PC-9 (cell line): ENCODE measurements at regions not wholly inside any gene's neighbourhood (a gene's known extent, or its start where the extent isn't known, plus 50 kb on each side); places are given as distances from the start of the nearest gene placed in this dataset.

Source experiments
- BruUV-seq: library from RNA; stranded (reverse); fragments of 400-500 nt; replicated peaks from 2 replicates; lab custom pipeline; 2021; lab: Mats Ljungman, UMichigan
- CTCF ChIA-PET: fragments of 300-600 bp; sonication (Branson Sonifier 250); formaldehyde crosslinking; loops from one replicate; lab custom pipeline; 2022; ENCODE audit warnings: antibody characterized with exemption; lab: Charles Lee
- POLR2A ChIA-PET: fragments of 300-600 bp; sonication (Branson Sonifier 250); formaldehyde crosslinking; loops from one replicate; lab custom pipeline; 2022; ENCODE audit warnings: antibody characterized with exemption; ENCODE audit not compliant: unreplicated experiment; lab: Charles Lee
- DNase-seq, 2 experiments: peaks; one replicate each; pipeline versions ENCODE4 v3.0.0 to v3.0.0-alpha.2; 2015 to 2022; ENCODE audit warnings: mixed read lengths in 1 of 2
- H2AFZ ChIP-seq: fragments of 200-600 bp; sonication (generic); 2 replicates; pipeline ENCODE4 v1.8.1; 2017; ENCODE audit warnings: antibody characterized with exemption
- H3F3A ChIP-seq: fragments of 200-600 bp; sonication (generic); 2 replicates; pipeline ENCODE4 v1.8.1; 2017; ENCODE audit warnings: antibody characterized with exemption, mild to moderate bottlenecking, low read depth; ENCODE audit not compliant: insufficient read depth
- H3K27ac ChIP-seq: fragments of 200-600 bp; sonication (generic); 2 replicates; pipeline ENCODE4 v1.6.1; 2016; ENCODE audit warnings: mixed run types
- H3K27me3 ChIP-seq: fragments of 200-600 bp; sonication (generic); 2 replicates; pipeline ENCODE4 v1.6.1; 2016; ENCODE audit warnings: low read depth, mixed run types; ENCODE audit not compliant: insufficient read depth
- H3K36me3 ChIP-seq: fragments of 200-600 bp; sonication (generic); 2 replicates; pipeline ENCODE4 v1.6.1; 2016; ENCODE audit warnings: low read depth, mixed run types
- H3K4me1 ChIP-seq: fragments of 200-600 bp; sonication (generic); replicated peaks from 2 replicates; pipeline ENCODE4 v1.6.1; 2016; ENCODE audit warnings: mixed run types; ENCODE audit not compliant: insufficient read depth
- H3K4me2 ChIP-seq: fragments of 200-600 bp; sonication (generic); 2 replicates; pipeline ENCODE4 v1.6.1; 2017; ENCODE audit warnings: mixed run types
- H3K4me3 ChIP-seq: fragments of 200-600 bp; sonication (generic); 2 replicates; pipeline ENCODE4 v1.6.1; 2016; ENCODE audit warnings: mixed run types
- H3K79me2 ChIP-seq: fragments of 200-600 bp; sonication (generic); 2 replicates; pipeline ENCODE4 v1.6.1; 2017; ENCODE audit warnings: low read depth, mixed run types
- H3K9me2 ChIP-seq: fragments of 200-600 bp; sonication (generic); 2 replicates; pipeline ENCODE4 v1.8.1; 2017; ENCODE audit warnings: mild to moderate bottlenecking; ENCODE audit not compliant: insufficient read depth
- H3K9me3 ChIP-seq: fragments of 200-600 bp; sonication (generic); 2 replicates; pipeline ENCODE4 v1.8.1; 2016; ENCODE audit warnings: low read depth; ENCODE audit not compliant: insufficient read depth
- H4K20me1 ChIP-seq: fragments of 200-600 bp; sonication (generic); 2 replicates; pipeline ENCODE4 v1.8.1; 2017; ENCODE audit not compliant: insufficient read depth
- CTCF ChIP-seq: fragments of 200-600 bp; sonication (generic); conservative IDR thresholded peaks from 2 replicates; pipeline ENCODE4 v1.6.1; 2017; ENCODE audit warnings: mixed run types, antibody characterized with exemption, mild to moderate bottlenecking, moderate library complexity
- EZH2 ChIP-seq: fragments of 200-600 bp; sonication (generic); IDR thresholded peaks from 2 replicates; pipeline ENCODE4 v1.8.0; 2017; ENCODE audit warnings: antibody characterized with exemption, low read depth
- intact Hi-C: fragments of 100-400 bp; cut with micrococcal nuclease; formaldehyde crosslinking; loops from one replicate; pipeline ENCODE4 v1.10.0; 2022; ENCODE audit not compliant: unreplicated experiment

- no peak overlapping the region for H2AFZ ChIP-seq
- BruUV-seq, result no TSS peak
- H3K36me3 ChIP-seq, result no peaks in the 10 kb centered on the region
- no peaks in the 10 kb centered on the region for H3K4me1 ChIP-seq
- no peaks in the 10 kb centered on the region for H3K9me2 ChIP-seq
- H3K4me3 ChIP-seq, result no peak overlapping the region
- DNase-seq, result no peak
- no peaks in the 10 kb centered on the region for H3F3A ChIP-seq
- POLR2A ChIA-PET, result no interaction called here
- H4K20me1 ChIP-seq, result no peaks in the 10 kb centered on the region
- no peak overlapping the region for H3K27ac ChIP-seq
- no peaks in the 10 kb centered on the region for H3K27me3 ChIP-seq
- CTCF ChIA-PET, result no interaction called here
- intact Hi-C loops, result no loop called here
- no peaks in the 10 kb centered on the region for H3K9me3 ChIP-seq
- TF ChIP-seq EZH2 (no peak), CTCF (no peak)
- no peaks in the 10 kb centered on the region for H3K79me2 ChIP-seq
- H3K4me2 ChIP-seq, result no peak overlapping the region
Measured at GRCh38 chr15:61759639-61760038, 300.6 kb downstream of the VPS13C start.

GRCh38 chr15:61756071-61756820 lies 304.0 kb downstream of the VPS13C start:
- no peak overlapping the region for H2AFZ ChIP-seq
- intact Hi-C loops, result no loop called here
- no peak overlapping the region for H3K4me3 ChIP-seq
- H3K4me1 ChIP-seq, result peaks cover 3% of the 10 kb centered on the region
- ChIA-PET POLR2A (no interaction called here), CTCF (no interaction called here)
- H3K9me3 ChIP-seq, result no peaks in the 10 kb centered on the region
- H3K27ac ChIP-seq, result no peak overlapping the region
- no peaks in the 10 kb centered on the region for H4K20me1 ChIP-seq
- no peaks in the 10 kb centered on the region for H3K79me2 ChIP-seq
- H3K4me2 ChIP-seq, result no peak overlapping the region
- TF ChIP-seq EZH2 (no peak), CTCF (no peak)
- H3F3A ChIP-seq, result 0 out of 2 replicates have a peak, but pooled peaks cover under 1% of the 10 kb centered on the region
- no peaks in the 10 kb centered on the region for H3K27me3 ChIP-seq
- no TSS peak for BruUV-seq
- DNase-seq, result no peak
- H3K9me2 ChIP-seq, result no peaks in the 10 kb centered on the region
- H3K36me3 ChIP-seq, result no peaks in the 10 kb centered on the region

DNA sequence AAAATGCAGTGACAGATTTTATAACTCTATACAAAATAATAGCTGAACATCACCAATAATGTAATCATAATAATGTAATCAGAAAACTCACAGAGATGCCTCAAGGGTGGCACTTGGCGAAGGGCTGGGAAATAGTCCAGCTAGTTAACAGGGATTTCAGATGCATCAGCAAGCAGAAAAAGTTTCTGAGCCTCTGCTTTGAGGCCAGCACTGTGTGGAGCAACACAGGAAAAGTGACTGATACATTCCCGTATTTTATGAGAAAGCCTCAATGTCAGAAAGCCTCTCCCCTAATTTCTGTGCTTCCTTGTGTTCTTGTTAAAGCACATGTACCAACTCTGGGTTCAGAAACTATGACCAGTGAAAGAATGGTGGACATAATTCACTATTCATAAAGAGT lies 304.8 kb downstream of the VPS13C start:
- BruUV-seq, result no TSS peak
- intact Hi-C loops, result no loop called here
- Histone ChIP-seq H3K79me2 (no peaks in the 10 kb centered on the region), H3K4me3 (no peak overlapping the region), H3K4me1 (peaks cover 8% of the 10 kb centered on the region), H4K20me1 (no peaks in the 10 kb centered on the region), H3K4me2 (no peak overlapping the region), H3K9me2 (no peaks in the 10 kb centered on the region), H3K36me3 (no peaks in the 10 kb centered on the region), H3K27me3 (no peaks in the 10 kb centered on the region), H3K27ac (no peak overlapping the region), H3K9me3 (no peaks in the 10 kb centered on the region), H3F3A (peaks cover 7% of the 10 kb centered on the region; the same call in 1 of the 2 replicates), H2AFZ (no peak overlapping the region)
- ChIA-PET POLR2A (no interaction called here), CTCF (no interaction called here)
- no peak for DNase-seq
- no peak for TF ChIP-seq EZH2
- TF ChIP-seq CTCF, result no peak
